Posterior vena cava (tissue), 2 donors: ENCODE measurements at regions not wholly inside any gene's neighbourhood (a gene's known extent, or its start where the extent isn't known, plus 50 kb on each side); places are given as distances from the start of the nearest gene placed in this dataset.

ENCODE experiments used
- DNase-seq: peaks from one replicate; pipeline ENCODE4 v3.0.0-alpha.2; 2020; ENCODE audit warnings: low spot score
- intact Hi-C, 2 donors: fragments of 100-400 bp; cut with DNase I; formaldehyde crosslinking; loops; one replicate each; pipeline versions ENCODE4 v1.14.1 to v1.14.2; 2022 to 2023
- donor health status: DM: yes; HTN: yes; CAD: no.
- donor health status: DM: yes; HTN: yes; CAD: no.

- intact Hi-C loops = no loop called here
- no peak for DNase-seq
Observed at GRCh38 chr20:52826321-52826720, 145.8 kb upstream of the TSHZ2 start.

GRCh38 chr20:52824494-52825216 lies 147.5 kb upstream of the TSHZ2 start:
- no peak for DNase-seq
- intact Hi-C loops = no loop called here

- no peak for DNase-seq
- intact Hi-C loops = no loop called here
Observed at GRCh38 chr20:52823303-52823702, 148.9 kb upstream of the TSHZ2 start.

GRCh38 chr20:52820641-52821292 lies 151.4 kb upstream of the TSHZ2 start:
- DNase-seq = no peak
- intact Hi-C loops = no loop called here

GRCh38 chr20:52818491-52818890 lies 153.7 kb upstream of the TSHZ2 start:
- intact Hi-C loops = no loop called here

GRCh38 chr20:52817981-52818380 lies 154.2 kb upstream of the TSHZ2 start:
- intact Hi-C loops = no loop called here
- DNase-seq = no peak

More at GRCh38 chr20:52818491-52818890, 153.7 kb upstream of the TSHZ2 start:
- no peak for DNase-seq

- no peak for DNase-seq
- intact Hi-C loops = no loop called here
Observed at GRCh38 chr20:52817511-52817910, 154.6 kb upstream of the TSHZ2 start.

GRCh38 chr20:52814371-52814770 lies 157.8 kb upstream of the TSHZ2 start:
- DNase-seq = no peak
- intact Hi-C loops = no loop called here

- intact Hi-C loops = no loop called here
- DNase-seq = no peak
Observed at GRCh38 chr20:52812231-52812847, 159.8 kb upstream of the TSHZ2 start.

- no peak for DNase-seq
- intact Hi-C loops = loop anchor here in 1 of 2 donors (10.0 kb wide), 1 partner anchor 1766 kb away; no protein-coding TSS in a partner anchor
Observed at GRCh38 chr20:52809003-52809402, 163.2 kb upstream of the TSHZ2 start.

- no peak for DNase-seq
Observed at GRCh38 chr20:52806918-52807317, 165.2 kb upstream of the TSHZ2 start.

GRCh38 chr20:52805843-52806242 lies 166.3 kb upstream of the TSHZ2 start:
- intact Hi-C loops = loop anchor here in 1 of 2 donors (10.0 kb wide), 1 partner anchor 1769 kb away; no protein-coding TSS in a partner anchor
- DNase-seq = no peak

More at GRCh38 chr20:52806918-52807317, 165.2 kb upstream of the TSHZ2 start:
- intact Hi-C loops = loop anchor here in 1 of 2 donors (10.0 kb wide), 1 partner anchor 1768 kb away; no protein-coding TSS in a partner anchor

- intact Hi-C loops = loop anchor here in 1 of 2 donors (10.0 kb wide), 1 partner anchor 1770 kb away; no protein-coding TSS in a partner anchor
- no peak for DNase-seq
Observed at GRCh38 chr20:52805296-52805571, 166.9 kb upstream of the TSHZ2 start.

- intact Hi-C loops = loop anchor here in 1 of 2 donors (10.0 kb wide), 1 partner anchor 1770 kb away; no protein-coding TSS in a partner anchor
- DNase-seq = no peak
Observed at GRCh38 chr20:52804497-52805295, 167.5 kb upstream of the TSHZ2 start.

- intact Hi-C loops = loop anchor here in 1 of 2 donors (2.0 to 10.0 kb wide), 2 partner anchors 77 to 1773 kb away; no protein-coding TSS in a partner anchor
Observed at GRCh38 chr20:52801628-52802006, 170.5 kb upstream of the TSHZ2 start.

GRCh38 chr20:52800734-52801627 lies 171.2 kb upstream of the TSHZ2 start:
- intact Hi-C loops = loop anchor here in 1 of 2 donors (2.0 to 10.0 kb wide), 2 partner anchors 78 to 1774 kb away; no protein-coding TSS in a partner anchor
- DNase-seq = no peak

More at GRCh38 chr20:52801628-52802006, 170.5 kb upstream of the TSHZ2 start:
- no peak for DNase-seq

- DNase-seq = no peak
- intact Hi-C loops = no loop called here
Observed at GRCh38 chr20:52799130-52799529, 173.0 kb upstream of the TSHZ2 start.

GRCh38 chr20:52798124-52798523 lies 174.0 kb upstream of the TSHZ2 start:
- DNase-seq = no peak
- intact Hi-C loops = no loop called here
